SK-N-SH treated with all-trans-retinoic acid at 6 μM for 48 hours (cell line): ENCODE measurements at regions not wholly inside any gene's neighbourhood (a gene's known extent, or its start where the extent isn't known, plus 50 kb on each side); places are given as distances from the start of the nearest gene placed in this dataset.

Source experiments
- ATAC-seq: fragments of 200-7000 bp; cut with Tn5 transposase; 3 replicates; pipeline ENCODE4 v1.9.1; 2020; ENCODE audit warnings: mild to moderate bottlenecking, moderate library complexity
- ARNTL ChIP-seq: fragments of 450-650 bp; formaldehyde crosslinking; IDR thresholded peaks from 2 replicates; pipeline ENCODE4 v1.5.0; 2020; ENCODE audit warnings: low read depth, mild to moderate bottlenecking, moderate library complexity, borderline replicate concordance
- BACH2 ChIP-seq: fragments of 250-450 bp; sonication (Bioruptor Pico); IDR thresholded peaks from 2 replicates; pipeline ENCODE4 v1.9.0; 2021; ENCODE audit warnings: mild to moderate bottlenecking, borderline replicate concordance
- CSDC2 ChIP-seq: fragments of 250-450 bp; sonication (Bioruptor Pico); IDR thresholded peaks from 2 replicates; pipeline ENCODE4 v1.5.0; 2020; ENCODE audit warnings: mild to moderate bottlenecking, moderate library complexity
- ESRRG ChIP-seq: fragments of 250-450 bp; sonication (Bioruptor Pico); IDR thresholded peaks from 2 replicates; pipeline ENCODE4 v1.6.1; 2021; ENCODE audit warnings: mild to moderate bottlenecking
- GLIS3 ChIP-seq: fragments of 250-450 bp; sonication (Bioruptor Pico); IDR thresholded peaks from 2 replicates; pipeline ENCODE4 v1.5.0; 2020; ENCODE audit warnings: mild to moderate bottlenecking, moderate library complexity
- ISL1 ChIP-seq: fragments of 250-450 bp; sonication (Bioruptor Pico); IDR thresholded peaks from 2 replicates; pipeline ENCODE4 v2.1.2; 2022; ENCODE audit warnings: mild to moderate bottlenecking, moderate library complexity
- OSR1 ChIP-seq: fragments of 250-450 bp; sonication (Bioruptor Pico); IDR thresholded peaks from 2 replicates; pipeline ENCODE4 v1.8.0; 2022; ENCODE audit warnings: moderate library complexity, mild to moderate bottlenecking, inconsistent platforms
- RARB ChIP-seq: fragments of 250-450 bp; sonication (Bioruptor Pico); IDR thresholded peaks from 2 replicates; pipeline ENCODE4 v1.8.0; 2021; ENCODE audit warnings: mild to moderate bottlenecking, moderate library complexity
- SNAI2 ChIP-seq: fragments of 250-450 bp; sonication (Bioruptor Pico); IDR thresholded peaks from 2 replicates; pipeline ENCODE4 v1.5.0; 2020; ENCODE audit warnings: mild to moderate bottlenecking, moderate library complexity
- TCF4 ChIP-seq: fragments of 250-450 bp; sonication (Bioruptor Pico); IDR thresholded peaks from 2 replicates; pipeline ENCODE4 v1.8.0; 2021; ENCODE audit warnings: mild to moderate bottlenecking, moderate library complexity, borderline replicate concordance
- ZC3H10 ChIP-seq: fragments of 250-450 bp; sonication (Bioruptor Pico); IDR thresholded peaks from 2 replicates; pipeline ENCODE4 v1.5.1; 2021; ENCODE audit warnings: mild to moderate bottlenecking, moderate library complexity
- ZFP3 ChIP-seq: fragments of 250-450 bp; sonication (Bioruptor Pico); IDR thresholded peaks from 2 replicates; pipeline ENCODE4 v1.5.0; 2020; ENCODE audit warnings: mild to moderate bottlenecking, moderate library complexity
- ZFP30 ChIP-seq: fragments of 450-650 bp; formaldehyde crosslinking; IDR thresholded peaks from 2 replicates; pipeline ENCODE4 v1.5.0; 2022; ENCODE audit warnings: mild to moderate bottlenecking, moderate library complexity
- ZNF565 ChIP-seq: fragments of 450-650 bp; formaldehyde crosslinking; conservative IDR thresholded peaks from 2 replicates; pipeline ENCODE4 v1.5.0; 2020; ENCODE audit warnings: low read depth, mild to moderate bottlenecking, moderate library complexity
- ZNF70 ChIP-seq: fragments of 450-650 bp; formaldehyde crosslinking; IDR thresholded peaks from 2 replicates; pipeline ENCODE4 v1.5.0; 2020; ENCODE audit warnings: mild to moderate bottlenecking, moderate library complexity
- ZNF8 ChIP-seq: fragments of 450-650 bp; formaldehyde crosslinking; IDR thresholded peaks from 2 replicates; pipeline ENCODE4 v1.5.0; 2020; ENCODE audit warnings: mild to moderate bottlenecking, moderate library complexity
- TF ChIP-seq, protein P1 (sequence below): fragments of 250-450 bp; sonication (Bioruptor Pico); IDR thresholded peaks from 2 replicates; pipeline ENCODE4 v1.5.0; 2020; ENCODE audit warnings: mild to moderate bottlenecking, moderate library complexity
- TF ChIP-seq, protein P2 (sequence below): fragments of 250-450 bp; sonication (Bioruptor Pico); IDR thresholded peaks from 2 replicates; pipeline ENCODE4 v1.8.0; 2020; ENCODE audit warnings: mild to moderate bottlenecking, moderate library complexity, borderline replicate concordance
- TF ChIP-seq, protein P3 (sequence below): fragments of 250-450 bp; sonication (Bioruptor Pico); IDR thresholded peaks from 2 replicates; pipeline ENCODE4 v1.8.0; 2021; ENCODE audit warnings: low read depth, mild to moderate bottlenecking, moderate library complexity, borderline replicate concordance
- TF ChIP-seq, protein P4 (sequence below): fragments of 250-450 bp; sonication (Bioruptor Pico); IDR thresholded peaks from 2 replicates; pipeline ENCODE4 v1.5.1; 2021; ENCODE audit warnings: mild to moderate bottlenecking, moderate library complexity

DNA sequence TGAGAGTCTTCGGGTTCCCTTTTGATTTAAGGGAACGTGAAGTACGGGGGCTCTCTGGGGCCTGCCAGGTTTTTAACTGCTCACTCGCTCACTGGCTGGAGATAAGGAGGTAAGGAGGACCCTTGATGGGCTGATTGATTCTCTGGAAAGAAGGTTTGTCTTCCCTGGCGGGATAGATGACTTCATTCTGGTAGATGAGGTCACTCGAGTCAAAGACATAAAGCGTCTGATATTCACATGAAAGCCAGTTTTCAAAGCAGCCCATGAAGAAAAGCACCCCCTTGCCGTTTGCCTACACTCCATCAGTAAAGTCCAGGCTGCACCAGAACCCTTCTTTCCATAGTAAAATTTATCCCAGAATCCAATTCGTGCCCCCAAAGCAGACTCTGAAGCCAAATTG, 233.7 kb upstream of the IRX5 start:
- ATAC-seq = no peak
- no peak for TF ChIP-seq ESRRG (CRISPR knock-in tag)
- no peak for TF ChIP-seq ZNF70 (CRISPR knock-in tag)
- no peak for TF ChIP-seq GLIS3
- TF ChIP-seq ARNTL (CRISPR knock-in tag) = no peak
- TF ChIP-seq ZC3H10 (CRISPR knock-in tag) = no peak
- no peak for TF ChIP-seq ZNF8 (CRISPR knock-in tag)
- TF ChIP-seq CSDC2 = no peak
- TF ChIP-seq TCF4 (CRISPR knock-in tag) = no peak
- no peak for TF ChIP-seq RARB (CRISPR knock-in tag)
- TF ChIP-seq, protein P1, sequence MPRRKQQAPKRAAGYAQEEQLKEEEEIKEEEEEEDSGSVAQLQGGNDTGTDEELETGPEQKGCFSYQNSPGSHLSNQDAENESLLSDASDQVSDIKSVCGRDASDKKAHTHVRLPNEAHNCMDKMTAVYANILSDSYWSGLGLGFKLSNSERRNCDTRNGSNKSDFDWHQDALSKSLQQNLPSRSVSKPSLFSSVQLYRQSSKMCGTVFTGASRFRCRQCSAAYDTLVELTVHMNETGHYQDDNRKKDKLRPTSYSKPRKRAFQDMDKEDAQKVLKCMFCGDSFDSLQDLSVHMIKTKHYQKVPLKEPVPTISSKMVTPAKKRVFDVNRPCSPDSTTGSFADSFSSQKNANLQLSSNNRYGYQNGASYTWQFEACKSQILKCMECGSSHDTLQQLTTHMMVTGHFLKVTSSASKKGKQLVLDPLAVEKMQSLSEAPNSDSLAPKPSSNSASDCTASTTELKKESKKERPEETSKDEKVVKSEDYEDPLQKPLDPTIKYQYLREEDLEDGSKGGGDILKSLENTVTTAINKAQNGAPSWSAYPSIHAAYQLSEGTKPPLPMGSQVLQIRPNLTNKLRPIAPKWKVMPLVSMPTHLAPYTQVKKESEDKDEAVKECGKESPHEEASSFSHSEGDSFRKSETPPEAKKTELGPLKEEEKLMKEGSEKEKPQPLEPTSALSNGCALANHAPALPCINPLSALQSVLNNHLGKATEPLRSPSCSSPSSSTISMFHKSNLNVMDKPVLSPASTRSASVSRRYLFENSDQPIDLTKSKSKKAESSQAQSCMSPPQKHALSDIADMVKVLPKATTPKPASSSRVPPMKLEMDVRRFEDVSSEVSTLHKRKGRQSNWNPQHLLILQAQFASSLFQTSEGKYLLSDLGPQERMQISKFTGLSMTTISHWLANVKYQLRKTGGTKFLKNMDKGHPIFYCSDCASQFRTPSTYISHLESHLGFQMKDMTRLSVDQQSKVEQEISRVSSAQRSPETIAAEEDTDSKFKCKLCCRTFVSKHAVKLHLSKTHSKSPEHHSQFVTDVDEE (CRISPR knock-in tag) = no peak

DNA sequence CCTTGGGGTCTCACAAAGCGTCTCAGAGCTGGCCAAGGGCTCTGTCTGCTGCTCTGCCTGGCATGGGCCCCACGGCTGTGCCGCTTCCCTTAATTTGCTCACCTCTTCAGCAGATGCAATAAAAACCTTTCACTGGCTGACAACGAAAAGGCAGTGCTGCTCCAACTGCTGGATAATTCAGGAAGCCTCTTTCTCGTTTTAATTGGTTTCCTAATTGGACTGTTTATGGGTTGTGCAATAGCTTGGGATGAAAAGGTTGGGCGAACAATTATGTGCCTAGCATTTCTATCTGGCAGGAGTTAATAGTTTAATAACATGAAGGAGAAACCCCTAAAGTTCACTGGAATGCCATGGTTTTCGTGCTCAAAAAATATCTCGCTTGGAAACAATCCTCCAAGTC, 234.1 kb upstream of the IRX5 start:
- no peak for TF ChIP-seq CSDC2
- TF ChIP-seq ZFP3 (CRISPR knock-in tag) = no peak
- no peak for TF ChIP-seq OSR1 (CRISPR knock-in tag)
- TF ChIP-seq SNAI2 (CRISPR knock-in tag) = no peak
- no peak for TF ChIP-seq ZFP30 (CRISPR knock-in tag)
- TF ChIP-seq, protein P1 (CRISPR knock-in tag) = no peak
- TF ChIP-seq ISL1 (CRISPR knock-in tag) = no peak
- no peak for TF ChIP-seq ZNF565 (CRISPR knock-in tag)
- TF ChIP-seq, protein P2, sequence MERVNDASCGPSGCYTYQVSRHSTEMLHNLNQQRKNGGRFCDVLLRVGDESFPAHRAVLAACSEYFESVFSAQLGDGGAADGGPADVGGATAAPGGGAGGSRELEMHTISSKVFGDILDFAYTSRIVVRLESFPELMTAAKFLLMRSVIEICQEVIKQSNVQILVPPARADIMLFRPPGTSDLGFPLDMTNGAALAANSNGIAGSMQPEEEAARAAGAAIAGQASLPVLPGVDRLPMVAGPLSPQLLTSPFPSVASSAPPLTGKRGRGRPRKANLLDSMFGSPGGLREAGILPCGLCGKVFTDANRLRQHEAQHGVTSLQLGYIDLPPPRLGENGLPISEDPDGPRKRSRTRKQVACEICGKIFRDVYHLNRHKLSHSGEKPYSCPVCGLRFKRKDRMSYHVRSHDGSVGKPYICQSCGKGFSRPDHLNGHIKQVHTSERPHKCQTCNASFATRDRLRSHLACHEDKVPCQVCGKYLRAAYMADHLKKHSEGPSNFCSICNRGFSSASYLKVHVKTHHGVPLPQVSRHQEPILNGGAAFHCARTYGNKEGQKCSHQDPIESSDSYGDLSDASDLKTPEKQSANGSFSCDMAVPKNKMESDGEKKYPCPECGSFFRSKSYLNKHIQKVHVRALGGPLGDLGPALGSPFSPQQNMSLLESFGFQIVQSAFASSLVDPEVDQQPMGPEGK (CRISPR knock-in tag) = no peak
- TF ChIP-seq ARNTL (CRISPR knock-in tag) = no peak
- no peak for TF ChIP-seq ZC3H10 (CRISPR knock-in tag)
- no peak for TF ChIP-seq RARB (CRISPR knock-in tag)
- TF ChIP-seq TCF4 (CRISPR knock-in tag) = no peak
- TF ChIP-seq BACH2 (CRISPR knock-in tag) = no peak
- TF ChIP-seq GLIS3 = no peak
- no peak for TF ChIP-seq ESRRG (CRISPR knock-in tag)
- no peak for ATAC-seq

DNA sequence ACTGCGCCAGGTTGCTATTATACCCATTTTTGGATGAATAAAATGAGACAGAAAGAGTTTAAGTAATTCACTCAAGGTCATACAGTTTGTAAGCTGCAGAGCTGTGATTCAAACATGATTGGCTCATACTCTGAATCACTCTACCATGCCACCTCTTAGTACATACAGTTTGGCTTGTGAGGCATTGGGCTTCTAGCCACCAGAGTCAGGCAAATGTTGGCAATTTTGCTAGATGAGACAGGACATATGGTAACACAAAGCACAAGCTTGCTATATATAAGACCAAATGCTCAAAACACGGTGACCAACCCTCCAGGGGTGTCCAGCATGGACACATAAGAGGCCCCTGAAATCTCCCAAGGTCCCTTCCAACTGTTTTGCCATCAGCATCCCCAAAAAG, 236.0 kb upstream of the IRX5 start:
- ATAC-seq = no peak
- no peak for TF ChIP-seq ZC3H10 (CRISPR knock-in tag)
- TF ChIP-seq, protein P3, sequence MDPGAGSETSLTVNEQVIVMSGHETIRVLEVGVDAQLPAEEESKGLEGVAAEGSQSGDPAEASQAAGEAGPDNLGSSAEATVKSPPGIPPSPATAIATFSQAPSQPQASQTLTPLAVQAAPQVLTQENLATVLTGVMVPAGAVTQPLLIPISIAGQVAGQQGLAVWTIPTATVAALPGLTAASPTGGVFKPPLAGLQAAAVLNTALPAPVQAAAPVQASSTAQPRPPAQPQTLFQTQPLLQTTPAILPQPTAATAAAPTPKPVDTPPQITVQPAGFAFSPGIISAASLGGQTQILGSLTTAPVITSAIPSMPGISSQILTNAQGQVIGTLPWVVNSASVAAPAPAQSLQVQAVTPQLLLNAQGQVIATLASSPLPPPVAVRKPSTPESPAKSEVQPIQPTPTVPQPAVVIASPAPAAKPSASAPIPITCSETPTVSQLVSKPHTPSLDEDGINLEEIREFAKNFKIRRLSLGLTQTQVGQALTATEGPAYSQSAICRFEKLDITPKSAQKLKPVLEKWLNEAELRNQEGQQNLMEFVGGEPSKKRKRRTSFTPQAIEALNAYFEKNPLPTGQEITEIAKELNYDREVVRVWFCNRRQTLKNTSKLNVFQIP (CRISPR knock-in tag) = no peak
- TF ChIP-seq, protein P4, sequence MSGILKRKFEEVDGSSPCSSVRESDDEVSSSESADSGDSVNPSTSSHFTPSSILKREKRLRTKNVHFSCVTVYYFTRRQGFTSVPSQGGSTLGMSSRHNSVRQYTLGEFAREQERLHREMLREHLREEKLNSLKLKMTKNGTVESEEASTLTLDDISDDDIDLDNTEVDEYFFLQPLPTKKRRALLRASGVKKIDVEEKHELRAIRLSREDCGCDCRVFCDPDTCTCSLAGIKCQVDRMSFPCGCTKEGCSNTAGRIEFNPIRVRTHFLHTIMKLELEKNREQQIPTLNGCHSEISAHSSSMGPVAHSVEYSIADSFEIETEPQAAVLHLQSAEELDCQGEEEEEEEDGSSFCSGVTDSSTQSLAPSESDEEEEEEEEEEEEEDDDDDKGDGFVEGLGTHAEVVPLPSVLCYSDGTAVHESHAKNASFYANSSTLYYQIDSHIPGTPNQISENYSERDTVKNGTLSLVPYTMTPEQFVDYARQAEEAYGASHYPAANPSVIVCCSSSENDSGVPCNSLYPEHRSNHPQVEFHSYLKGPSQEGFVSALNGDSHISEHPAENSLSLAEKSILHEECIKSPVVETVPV (CRISPR knock-in tag) = no peak
- no peak for TF ChIP-seq BACH2 (CRISPR knock-in tag)
- TF ChIP-seq, protein P2 (CRISPR knock-in tag) = no peak
- no peak for TF ChIP-seq OSR1 (CRISPR knock-in tag)
- no peak for TF ChIP-seq TCF4 (CRISPR knock-in tag)
- TF ChIP-seq, protein P1 (CRISPR knock-in tag) = no peak
- no peak for TF ChIP-seq ZNF565 (CRISPR knock-in tag)
